Putamen (tissue), 1 donor: ENCODE measurements at regions not wholly inside any gene's neighbourhood (a gene's known extent, or its start where the extent isn't known, plus 50 kb on each side); places are given as distances from the start of the nearest gene placed in this dataset.
A peak's percentile ranks its signal among the peaks of the same experiment; 100 is the strongest.

Experiments used
- DNase-seq: peaks from one replicate; pipeline ENCODE4 v3.0.0-alpha.2; 2016; ENCODE audit warnings: low spot score

DNA sequence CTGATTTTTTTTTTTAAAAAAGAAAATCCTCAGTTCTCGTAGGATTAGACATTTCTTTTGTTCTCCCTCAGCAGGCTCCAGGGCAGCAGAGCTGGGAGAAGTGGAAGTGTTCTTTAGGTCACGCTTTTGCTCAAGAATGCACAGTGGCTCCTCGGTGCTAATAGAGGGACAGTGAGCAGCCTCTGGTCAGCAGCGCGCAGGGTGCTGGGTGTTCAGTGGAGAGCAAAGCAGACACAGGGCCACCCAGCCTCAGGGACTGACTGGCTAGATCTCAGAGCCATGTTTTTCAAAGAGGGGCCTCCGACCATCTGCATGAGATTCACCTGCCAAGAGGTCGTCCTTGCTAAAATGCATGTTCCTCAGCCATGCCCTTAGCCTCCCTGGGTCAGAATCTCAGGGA, 218.8 kb downstream of the HAUS1 start:
- DNase-seq, result no peak

DNA sequence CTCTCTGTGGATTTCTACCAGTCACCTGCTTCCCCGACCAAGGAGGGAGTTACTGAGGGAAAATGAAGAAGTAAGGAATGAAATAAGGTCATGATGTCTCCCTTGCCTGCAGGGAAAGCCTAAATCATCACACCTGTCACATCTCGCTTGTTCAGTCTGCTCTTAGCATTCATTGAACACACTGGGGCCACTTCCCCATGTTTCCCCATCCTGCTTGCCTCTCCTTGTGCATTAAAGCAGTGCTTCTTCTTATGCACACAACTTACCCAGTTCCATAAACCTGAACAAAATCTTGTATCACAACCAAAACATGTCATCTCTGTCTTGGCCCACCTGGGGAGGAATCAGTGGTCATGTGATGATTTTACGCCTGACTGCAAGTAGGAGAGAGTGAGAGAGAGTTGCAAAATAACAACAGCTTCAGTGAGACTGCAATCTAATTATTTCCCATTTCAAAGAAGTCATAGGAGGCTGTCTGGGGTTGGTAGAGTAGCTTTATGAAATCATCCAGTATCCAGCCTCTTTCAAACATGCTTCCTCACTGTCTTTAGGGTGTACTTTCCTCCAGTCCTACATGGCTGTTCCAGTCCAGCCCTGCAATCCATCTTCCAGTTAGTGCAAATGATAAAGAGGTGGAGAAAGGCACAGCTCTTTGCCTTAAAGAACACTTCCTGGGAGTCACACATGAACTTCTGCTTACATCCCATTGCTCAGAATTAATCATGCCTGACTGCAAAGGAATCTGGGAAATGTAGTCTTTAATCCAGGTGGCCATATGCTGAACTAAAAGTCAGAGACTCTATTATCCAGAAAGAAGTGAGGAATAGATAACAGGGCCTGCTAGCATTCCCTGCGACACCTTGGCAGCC, 220.1 kb downstream of the HAUS1 start:
- peak; percentile 47 for DNase-seq

DNA sequence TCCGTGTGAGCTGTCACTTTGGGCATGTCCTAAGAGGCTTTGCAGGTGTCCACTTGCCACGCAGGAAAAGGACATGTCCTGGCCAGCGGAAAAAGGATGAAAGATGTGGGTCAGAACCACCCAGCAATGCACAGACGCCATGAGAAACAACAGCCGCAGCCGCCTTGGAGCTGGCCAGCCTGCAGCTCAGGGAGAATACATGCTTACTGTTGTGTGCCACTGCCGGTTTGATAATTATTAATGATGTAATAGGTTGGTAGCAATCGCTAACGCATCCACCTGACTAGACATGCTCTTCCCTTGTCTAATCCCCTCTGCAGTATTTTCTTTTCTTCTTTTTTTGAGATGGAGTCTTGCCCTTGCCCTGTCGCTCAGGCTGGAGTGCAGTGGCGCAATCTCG, 221.7 kb downstream of the HAUS1 start:
- DNase-seq, result no peak

DNA sequence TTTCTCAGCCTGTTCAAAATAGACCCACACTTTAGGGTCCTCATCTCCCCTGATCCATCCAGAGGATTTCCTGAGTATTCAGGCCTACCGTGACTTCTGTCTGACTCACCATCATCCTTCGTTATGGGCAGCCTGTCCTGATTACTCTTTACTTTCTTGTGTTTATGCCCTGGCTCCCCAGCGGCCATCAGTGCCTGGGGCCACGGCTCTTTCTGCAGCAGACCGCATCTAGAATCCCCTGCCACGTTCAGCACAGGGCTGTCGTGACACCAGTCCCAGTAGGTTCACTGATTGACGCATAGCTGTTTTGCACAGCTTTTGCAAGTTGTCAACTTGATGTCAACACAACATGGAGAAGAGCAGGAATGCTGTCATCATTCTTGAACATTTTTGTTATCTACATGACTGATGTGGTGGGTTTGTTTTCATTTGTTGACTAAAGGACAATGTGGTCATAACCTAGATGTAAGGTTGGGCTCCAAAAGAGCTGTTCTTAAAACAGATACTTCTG, 225.6 kb downstream of the HAUS1 start:
- DNase-seq, result no peak

DNA sequence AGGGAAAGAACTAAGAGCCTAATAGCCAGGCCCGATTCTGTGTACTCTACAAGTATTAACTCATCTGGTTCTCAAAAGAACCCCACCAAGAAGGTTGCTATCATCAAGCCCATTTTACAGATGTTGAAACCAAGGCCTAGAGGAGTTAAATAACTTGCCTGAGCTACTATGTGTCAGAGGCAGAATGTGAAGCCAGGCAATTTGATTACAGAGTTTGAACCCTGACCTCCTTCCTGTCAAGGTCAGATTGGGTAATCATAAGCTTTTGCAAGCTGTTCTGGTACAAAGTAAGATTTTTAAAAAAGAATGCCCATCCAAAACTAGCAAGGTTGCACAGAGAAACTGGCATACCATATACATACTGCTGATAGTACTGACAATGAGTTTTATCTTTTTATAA, 227.1 kb downstream of the HAUS1 start:
- DNase-seq, result no peak

DNA sequence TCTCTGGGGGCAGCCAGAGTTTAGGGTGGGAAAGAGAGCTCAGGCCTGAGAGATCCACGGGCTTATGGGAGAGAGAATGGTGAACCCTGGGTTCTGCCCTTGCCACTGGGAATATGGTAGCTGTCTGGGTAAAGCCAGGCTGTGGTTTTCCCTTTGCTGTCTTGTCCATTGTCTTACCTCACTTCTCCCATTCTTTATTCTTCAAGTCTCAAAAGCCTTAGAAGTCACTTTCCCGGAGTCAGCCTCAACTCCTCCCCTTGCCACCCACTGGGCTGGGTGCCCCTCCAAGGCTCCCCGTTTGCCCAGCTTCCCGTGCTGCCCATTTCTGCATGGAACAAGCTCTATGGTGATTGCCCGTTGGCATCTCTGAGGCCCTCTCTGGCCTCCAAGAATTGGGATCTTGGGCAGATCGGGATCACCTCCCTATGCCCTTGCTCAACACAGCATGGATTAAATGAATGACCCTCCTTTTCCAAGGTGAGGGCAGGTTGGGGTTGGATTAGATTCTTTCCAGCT, 228.2 kb downstream of the HAUS1 start:
- no peak for DNase-seq

DNA sequence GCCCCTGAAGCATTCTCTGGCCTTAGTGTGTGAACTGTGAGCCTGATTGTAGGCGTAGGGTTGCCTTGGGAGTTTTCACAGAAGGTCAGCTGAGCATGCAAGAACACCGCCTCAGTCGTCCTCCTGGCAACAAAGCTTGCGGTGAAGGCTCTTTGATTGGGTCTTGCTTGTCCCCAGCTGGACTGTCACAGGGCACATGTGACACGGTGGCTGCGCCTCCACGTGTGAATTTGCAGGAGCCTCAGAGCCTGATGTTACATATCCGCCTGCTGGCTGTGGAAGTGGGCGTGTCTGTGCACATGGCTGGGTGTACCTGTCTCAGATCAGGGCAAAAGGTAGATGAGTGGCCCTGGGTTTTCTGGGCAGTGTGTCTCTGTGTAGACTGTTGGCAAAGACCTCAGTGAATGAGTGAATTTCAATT, 228.7 kb downstream of the HAUS1 start:
- DNase-seq, result peak; percentile 10

DNA sequence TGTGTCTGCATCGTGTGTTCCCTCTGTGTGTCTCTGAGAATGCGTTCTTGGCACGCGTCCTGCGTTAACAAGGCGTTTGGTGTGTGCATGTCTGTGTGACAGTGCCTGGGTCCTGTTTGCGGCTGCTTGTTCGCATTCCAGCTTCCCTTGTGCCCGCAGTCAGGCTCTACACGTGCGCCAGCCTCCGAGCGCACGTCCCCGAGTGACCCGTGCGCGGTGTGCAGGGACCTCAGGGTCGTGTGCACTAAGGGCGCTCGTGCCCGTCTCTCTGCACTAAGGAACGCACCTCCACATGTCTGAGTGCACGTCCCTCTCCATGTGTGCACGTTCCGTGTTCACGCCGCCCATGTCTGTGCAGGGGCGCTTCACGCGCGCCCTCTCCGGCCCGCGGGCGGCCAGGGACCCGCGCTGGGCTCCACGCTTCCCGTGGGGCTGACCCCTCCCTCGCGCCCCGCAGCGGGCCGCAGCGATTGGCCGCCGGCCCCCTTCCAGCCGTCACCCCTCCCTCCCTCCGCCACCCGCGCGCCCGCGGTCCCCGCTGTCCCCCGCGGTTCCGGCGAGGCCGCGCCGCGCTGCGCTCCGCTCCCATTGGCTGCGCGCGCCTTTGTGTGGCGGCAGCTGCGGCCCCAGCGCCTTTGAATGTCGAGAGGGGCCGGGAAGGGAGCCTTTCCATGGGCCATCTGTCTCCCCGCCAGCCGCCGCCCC, 229.4 kb downstream of the HAUS1 start:
- peak; percentile 34 for DNase-seq

DNA sequence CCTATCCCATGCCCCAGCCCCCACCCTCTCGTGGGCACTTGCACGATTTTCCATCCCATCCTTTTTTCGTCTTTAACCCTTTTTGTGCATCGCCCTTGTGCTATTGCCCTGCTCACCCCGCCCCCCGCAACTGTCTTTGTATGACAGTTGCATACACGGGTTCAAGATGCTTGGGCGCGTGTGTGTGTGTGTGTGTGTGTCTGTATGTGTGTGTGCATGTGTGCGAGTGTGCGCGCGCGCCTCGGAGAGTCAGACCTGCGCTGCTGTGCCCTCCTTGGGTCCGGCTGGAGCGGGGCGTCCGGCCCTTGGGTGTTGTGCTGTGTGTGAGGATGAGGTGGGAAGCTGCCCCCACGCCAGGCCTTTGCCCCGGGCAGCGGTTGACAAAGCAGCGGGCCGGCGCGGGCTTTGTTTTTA, 230.7 kb downstream of the HAUS1 start:
- peak; percentile 15 for DNase-seq

DNA sequence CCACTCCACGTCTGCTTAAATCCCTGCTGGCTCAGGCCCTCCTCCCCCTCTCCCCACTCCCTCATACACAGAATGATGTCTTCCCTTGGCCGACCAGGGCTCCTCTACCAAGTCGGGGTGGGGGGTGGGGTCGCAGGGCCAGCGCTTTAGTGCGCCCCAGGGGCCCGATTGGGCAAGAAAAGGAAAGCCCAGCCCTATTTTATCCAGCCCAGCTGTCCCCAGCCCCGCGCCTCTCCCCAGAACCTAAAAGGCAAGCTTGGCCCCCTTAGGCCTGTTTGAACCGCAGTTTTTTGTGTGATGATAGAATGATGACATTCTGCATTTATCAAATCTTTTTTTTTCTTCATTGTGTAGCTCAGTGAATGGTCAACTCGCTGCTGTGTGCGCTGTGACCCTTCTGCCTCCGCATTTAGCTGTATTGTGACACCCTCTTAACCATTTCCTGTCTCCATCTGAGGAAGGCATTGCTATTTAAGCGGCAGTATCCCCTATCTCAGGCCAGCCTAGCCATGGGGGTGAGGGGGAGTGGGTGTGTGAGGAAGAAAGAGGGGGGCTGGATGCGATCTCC, 231.4 kb downstream of the HAUS1 start:
- no peak for DNase-seq

DNA sequence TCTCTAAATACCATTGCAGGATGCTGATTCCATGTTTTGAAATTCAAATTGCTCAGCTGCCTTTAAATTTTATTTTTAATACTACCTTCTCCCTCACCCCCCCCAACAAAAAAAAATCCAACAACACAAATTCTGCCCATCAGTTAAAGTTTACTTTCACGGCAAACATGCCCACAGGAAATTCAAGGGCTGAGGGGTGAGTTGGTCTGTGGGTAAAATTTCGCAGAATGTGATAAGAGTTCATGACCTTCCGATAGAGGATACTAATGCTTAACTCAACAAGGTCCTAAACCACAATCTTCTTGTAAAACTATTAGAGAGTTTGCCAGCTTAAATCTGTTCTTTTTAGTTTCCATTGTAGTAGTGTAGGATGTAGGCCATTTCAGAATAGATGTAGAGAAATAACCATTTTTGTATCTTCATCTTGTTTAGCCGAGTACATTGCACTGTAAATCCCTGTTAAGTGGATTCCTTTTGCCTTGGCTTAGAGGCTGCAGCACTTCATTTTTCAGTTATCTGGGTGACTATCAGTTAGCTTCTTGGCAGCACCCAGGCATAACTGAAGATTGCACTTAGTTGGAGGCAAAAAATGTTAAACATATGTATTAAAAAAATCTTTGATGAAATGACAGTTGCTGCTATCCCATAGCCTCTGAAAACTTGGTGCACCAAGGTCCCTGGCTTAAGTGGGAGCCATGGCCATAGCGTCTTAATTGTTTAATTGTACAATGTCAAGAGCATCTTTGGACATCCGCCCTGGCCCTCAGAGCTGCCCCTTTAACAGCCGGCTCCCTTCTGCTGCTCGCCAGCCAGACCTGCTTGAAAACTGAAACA, 232.3 kb downstream of the HAUS1 start:
- no peak for DNase-seq

DNA sequence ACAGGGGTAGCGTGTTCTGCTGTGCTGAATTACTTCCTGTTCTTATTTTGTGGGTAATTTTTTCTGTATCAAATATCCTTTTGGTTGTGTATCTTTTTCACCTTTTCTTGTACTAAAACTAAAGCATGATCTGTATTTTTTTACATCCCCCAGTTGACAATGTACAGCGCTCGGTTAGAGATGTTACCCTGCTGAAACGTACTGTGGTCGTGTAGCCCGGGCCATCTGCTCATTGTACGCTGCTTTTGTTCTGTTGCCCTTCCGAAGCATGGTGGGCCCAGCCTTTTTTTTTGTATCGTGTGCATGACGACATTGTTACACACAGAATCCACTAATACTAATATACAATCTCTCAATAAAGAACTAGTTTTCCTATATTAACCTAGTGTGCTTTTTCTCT, 233.1 kb downstream of the HAUS1 start:
- DNase-seq, result no peak

DNA sequence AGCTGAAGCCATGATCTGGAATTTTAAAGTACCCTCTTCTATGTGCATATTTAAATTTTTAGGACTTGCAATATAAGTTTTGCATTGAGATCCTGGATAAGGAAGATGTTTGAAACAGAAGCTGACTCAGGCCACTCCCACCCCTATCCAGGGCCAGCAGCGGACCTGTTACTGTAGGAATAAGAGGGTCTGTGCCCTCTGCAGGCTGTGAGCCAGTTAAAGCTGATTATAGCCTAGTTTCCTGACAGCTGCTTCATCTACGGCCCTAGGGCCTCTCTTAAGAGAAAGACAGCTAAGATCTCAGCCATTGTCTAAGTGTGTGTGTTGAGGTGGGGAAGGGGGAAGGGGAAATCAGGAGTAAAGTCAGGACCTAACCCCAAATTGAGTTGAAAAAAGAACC, 234.0 kb downstream of the HAUS1 start:
- DNase-seq, result no peak

DNA sequence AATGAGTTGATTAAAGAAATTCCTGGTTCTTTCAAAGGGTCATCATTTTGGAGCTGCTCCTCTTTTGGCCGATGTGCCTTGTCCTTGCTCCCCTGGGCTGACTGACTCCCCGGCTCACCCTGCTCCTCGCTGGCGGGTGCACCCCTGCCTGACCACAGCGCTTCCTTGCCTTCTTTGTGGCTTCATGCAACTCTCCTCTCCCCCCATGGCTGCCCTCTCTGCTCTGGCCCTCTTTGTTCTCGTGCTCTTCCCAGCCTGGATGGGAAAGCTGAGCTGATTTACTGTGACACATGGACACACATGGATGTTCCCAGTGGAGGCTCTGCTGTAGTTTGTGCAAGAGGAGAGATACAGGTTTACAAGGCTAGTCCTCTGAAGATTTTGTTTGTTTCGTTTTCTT, 234.6 kb downstream of the HAUS1 start:
- DNase-seq, result no peak

DNA sequence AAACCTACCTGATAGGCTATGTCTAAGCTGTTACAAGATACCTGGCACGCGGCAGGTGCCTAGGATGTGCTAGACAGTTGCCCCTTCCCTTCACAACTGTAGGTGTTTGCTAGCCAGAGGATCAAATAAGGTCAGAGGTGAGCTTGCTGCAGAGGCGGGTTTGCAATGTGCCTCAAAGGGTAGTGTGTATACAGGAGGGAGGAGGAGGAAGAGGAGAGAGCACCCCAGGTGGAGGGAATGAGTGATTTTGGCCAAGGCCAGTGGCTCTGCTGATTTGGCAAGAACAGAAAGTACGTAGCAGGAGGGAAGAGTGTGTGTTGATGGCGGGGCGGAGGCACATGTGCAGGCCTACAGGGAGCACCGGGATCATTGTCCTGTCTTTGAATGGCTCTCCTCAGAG, 236.5 kb downstream of the HAUS1 start:
- DNase-seq, result no peak

DNA sequence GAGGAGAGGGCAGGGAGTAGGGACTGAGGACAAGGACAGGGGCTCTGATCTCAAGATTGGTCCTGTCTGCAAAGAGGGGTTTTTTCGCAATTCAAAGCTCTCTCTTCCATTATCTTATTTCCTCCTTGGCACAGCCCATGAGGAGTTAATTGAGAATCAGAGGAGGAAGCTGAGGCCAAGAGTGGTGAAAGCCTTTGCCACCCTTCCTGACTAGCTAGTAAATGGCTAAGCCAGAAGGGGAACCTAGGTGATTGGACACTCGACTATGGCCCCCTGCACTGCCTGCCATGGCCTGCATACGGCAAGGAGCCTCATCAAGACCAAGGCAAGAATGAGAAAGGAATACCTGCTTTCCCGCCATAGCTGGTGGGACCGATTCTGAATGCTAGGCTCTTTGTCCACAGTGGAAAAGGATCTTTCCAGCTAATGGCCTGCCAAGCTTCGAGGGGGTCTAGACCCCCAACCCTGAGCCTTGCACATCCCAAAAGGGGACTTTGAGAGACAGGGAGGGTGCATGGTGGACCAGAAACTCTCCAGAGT, 237.9 kb downstream of the HAUS1 start:
- DNase-seq, result no peak

DNA sequence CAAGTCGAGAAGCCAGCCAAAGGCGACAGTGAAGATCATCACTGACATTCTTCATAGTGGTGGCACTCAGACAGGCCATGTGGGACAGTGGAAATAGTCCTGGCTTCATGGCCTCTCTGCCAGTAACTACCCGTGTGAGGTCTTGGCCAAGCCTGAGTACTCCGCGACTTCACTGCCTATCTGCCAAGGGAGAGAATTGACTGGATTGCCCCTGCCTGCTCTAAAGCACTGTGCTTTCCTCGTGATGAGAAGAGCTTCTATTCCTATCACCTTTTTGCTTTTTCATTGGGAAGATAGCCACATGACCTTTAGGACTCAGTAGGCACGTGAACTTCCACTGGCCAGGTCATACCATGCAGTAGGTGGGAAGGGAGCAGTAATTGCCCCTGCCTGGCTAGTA, 239.3 kb downstream of the HAUS1 start:
- DNase-seq, result no peak

DNA sequence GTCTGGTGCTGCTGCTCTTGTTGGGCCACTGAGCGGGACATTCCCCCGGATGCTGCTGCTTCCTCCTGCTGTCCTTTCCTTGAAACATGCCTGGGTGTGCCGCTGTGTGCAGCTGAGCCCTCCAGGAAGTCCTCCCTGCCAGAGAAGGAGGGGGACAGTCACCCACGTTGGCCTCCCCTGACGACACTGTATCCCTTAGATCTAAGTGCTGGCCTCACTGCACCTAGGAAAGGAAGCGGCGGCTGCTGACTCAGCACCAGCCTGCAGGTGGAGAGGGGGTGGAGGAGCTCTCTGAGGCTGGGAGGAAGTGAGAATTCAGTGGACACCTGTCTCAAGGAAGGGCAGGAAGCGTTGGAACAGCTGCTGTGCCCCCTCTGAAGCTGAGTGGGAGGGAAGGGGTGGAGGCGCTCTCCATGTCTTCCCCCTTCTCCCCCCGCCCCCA, 239.8 kb downstream of the HAUS1 start:
- DNase-seq, result no peak

DNA sequence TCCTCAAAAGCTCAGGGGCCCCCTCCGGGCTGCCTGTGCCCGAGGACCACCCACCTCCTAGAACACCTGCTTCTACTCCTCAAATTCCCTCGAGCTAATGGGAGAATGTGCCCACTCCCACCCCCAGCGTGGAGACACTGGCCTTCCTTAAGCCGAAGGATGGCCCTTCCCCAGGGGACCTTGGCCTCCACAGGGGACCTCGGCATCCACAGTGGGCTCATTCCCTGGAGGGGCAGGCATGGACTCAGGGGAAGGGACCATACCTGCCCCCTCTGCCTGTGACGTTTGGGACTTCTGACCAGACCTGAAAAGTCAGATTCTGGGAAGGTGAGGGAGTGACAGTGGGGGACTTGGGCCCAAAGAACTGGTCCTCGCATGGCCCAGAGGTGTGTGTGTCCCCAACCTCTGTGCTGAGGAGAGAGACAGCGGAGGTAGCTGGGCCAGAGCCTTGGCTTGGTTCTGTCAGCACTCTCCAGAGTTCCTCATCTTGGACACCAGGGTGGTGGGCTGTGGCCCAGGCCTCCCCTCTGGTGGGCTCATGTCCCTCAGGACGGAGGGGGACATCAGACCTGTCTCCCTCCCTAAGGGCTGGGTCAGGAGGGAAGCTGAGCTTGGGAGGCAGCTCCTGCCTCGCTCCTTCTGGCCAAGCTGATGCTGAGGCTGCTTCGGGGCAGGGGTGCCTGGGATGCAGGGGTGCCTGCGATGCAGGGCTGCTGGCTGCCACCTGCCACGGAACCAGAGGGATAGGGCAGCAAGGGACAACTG, 240.4 kb downstream of the HAUS1 start:
- no peak for DNase-seq

DNA sequence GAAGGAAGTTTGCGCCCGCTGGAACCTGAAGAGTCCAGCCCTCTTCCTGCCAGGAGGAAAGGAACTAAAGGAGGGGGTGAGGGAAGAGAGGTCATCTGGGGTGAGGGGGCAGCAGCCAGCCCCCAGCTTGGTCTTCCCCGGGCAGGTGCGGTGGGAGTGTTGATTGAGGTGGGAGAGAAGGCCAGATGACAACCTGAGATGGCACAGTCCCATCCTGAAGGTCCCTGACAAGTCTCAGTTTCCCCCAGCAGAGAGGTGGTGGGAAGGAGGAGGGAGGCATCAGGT, 240.9 kb downstream of the HAUS1 start:
- DNase-seq, result no peak

DNA sequence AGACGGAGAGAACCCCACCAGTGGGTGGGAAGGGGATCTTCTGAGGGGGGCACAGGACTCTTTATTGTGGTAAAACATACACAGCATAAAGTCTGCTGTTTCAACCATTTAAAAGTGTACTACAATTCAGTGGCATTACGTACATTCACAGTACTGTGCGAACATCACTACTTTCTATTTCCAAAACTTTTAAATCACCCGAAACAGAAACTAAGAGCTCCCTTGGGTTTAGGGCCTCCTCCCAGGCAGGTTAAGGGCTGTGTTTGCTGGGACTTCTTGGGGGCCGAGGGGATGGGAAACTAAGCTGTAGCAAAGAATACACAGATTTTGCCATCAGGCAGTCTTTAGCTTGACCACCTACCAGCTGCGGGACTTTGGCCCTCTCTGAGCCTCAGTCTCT, 242.0 kb downstream of the HAUS1 start:
- no peak for DNase-seq
